Brain microvascular endothelial cell (primary cell): ENCODE measurements at regions not wholly inside any gene's neighbourhood (a gene's known extent, or its start where the extent isn't known, plus 50 kb on each side); places are given as distances from the start of the nearest gene placed in this dataset.

Experiments
- DNase-seq: peaks from one replicate; pipeline ENCODE4 v3.0.0-alpha.2; 2020
- H3K27ac ChIP-seq: fragments of 250-450 bp; sonication (Bioruptor Pico); 2 replicates; pipeline ENCODE4 v1.5.1; 2020; ENCODE audit warnings: mild to moderate bottlenecking, moderate library complexity
- H3K27me3 ChIP-seq: fragments of 250-450 bp; sonication (Bioruptor Pico); replicated peaks from 2 replicates; pipeline ENCODE4 v1.5.1; 2020; ENCODE audit warnings: mild to moderate bottlenecking
- H3K36me3 ChIP-seq: fragments of 250-450 bp; sonication (Bioruptor Pico); replicated peaks from 2 replicates; pipeline ENCODE4 v1.5.1; 2020; ENCODE audit warnings: mild to moderate bottlenecking
- H3K4me3 ChIP-seq: 2 replicates; pipeline ENCODE4 v1.5.1; 2011; ENCODE audit warnings: low read depth, mild to moderate bottlenecking, control low read depth, low read length, moderate library complexity
- in situ Hi-C: cut with HindIII; loops from 2 replicates; pipeline ENCODE4 v1.10.0; 2017; ENCODE audit warnings: low sequenced_read_pairs, low pct_ligation_motif_present
- TF ChIP-seq, protein P1 (sequence below): IDR thresholded peaks from 2 replicates; pipeline ENCODE4 v1.5.1; 2011; ENCODE audit warnings: low read depth, mild to moderate bottlenecking, moderate library complexity, low read length, control low read depth, inconsistent platforms; ENCODE audit errors: missing control alignments

DNA sequence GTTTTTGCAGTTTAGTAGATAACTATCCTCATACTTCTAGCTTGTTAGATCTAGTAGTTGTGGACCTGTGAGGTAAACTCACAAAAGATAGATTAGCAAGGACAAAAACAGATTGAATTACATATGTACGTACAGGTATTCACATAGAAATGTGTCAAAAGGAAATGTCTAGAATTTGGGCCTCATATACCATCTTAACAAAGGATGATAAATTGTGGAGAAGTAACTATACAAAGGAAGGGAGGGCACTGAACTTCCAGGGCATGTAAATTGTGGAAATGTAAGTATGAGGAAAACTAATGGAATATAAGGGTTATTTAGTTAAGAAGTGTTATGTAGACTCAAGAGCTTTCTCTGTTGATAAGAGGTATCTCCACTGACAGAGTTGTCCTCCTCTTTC is 477.3 kb downstream of the KCNJ2 start:
- DNase-seq: no peak
- in situ Hi-C loops: no loop called here
- H3K27ac ChIP-seq: no peak overlapping the region
- no peaks in the 10 kb centered on the region for H3K36me3 ChIP-seq
- TF ChIP-seq, protein P1, sequence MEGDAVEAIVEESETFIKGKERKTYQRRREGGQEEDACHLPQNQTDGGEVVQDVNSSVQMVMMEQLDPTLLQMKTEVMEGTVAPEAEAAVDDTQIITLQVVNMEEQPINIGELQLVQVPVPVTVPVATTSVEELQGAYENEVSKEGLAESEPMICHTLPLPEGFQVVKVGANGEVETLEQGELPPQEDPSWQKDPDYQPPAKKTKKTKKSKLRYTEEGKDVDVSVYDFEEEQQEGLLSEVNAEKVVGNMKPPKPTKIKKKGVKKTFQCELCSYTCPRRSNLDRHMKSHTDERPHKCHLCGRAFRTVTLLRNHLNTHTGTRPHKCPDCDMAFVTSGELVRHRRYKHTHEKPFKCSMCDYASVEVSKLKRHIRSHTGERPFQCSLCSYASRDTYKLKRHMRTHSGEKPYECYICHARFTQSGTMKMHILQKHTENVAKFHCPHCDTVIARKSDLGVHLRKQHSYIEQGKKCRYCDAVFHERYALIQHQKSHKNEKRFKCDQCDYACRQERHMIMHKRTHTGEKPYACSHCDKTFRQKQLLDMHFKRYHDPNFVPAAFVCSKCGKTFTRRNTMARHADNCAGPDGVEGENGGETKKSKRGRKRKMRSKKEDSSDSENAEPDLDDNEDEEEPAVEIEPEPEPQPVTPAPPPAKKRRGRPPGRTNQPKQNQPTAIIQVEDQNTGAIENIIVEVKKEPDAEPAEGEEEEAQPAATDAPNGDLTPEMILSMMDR: no peak
- no peak overlapping the region for H3K4me3 ChIP-seq
- H3K27me3 ChIP-seq: no peaks in the 10 kb centered on the region

DNA sequence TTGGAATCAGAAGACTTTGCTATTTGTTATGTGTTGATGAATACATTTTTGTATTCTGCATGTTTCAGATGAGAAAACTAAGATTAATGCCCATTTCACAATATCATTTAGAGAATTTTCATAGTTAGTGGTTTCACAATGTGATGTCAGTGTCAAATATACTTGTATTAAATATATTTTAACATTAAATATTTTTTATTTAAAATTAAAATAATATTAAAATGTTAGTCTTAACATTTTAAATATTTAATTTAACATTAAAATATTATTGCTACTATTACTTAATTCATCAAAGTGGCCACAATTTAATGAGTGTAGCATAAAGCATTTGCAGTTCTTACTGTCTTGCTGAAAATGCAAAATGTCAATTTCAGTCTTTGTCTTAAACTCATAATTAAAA is 478.8 kb downstream of the KCNJ2 start:
- DNase-seq: no peak
- H3K27me3 ChIP-seq: no peaks in the 10 kb centered on the region
- H3K36me3 ChIP-seq: no peaks in the 10 kb centered on the region
- no peak overlapping the region for H3K4me3 ChIP-seq
- TF ChIP-seq, protein P1: no peak
- in situ Hi-C loops: no loop called here
- no peak overlapping the region for H3K27ac ChIP-seq

DNA sequence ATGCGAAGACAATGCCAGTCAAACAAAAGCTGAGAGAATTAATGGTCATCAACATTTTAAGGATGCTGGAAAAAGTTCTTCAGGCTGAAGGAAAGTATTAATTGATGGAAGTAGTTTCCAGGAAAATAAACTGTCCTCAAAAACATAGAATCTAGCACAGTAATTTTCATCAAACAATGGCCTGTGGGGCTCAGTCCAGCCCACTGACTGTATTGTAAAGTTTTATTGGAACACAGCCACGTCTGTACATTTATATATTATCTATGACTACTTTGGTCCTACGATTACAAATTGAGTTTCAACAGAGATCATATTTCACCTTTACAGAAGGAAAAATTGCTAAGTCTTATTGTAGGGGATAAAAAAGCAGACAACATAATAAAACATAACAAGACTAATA is 484.5 kb downstream of the KCNJ2 start:
- DNase-seq: no peak
- Histone ChIP-seq H3K27me3 (no peaks in the 10 kb centered on the region), H3K36me3 (no peaks in the 10 kb centered on the region), H3K4me3 (no peak overlapping the region), H3K27ac (no peak overlapping the region)
- TF ChIP-seq, protein P1: no peak
- in situ Hi-C loops: no loop called here

DNA sequence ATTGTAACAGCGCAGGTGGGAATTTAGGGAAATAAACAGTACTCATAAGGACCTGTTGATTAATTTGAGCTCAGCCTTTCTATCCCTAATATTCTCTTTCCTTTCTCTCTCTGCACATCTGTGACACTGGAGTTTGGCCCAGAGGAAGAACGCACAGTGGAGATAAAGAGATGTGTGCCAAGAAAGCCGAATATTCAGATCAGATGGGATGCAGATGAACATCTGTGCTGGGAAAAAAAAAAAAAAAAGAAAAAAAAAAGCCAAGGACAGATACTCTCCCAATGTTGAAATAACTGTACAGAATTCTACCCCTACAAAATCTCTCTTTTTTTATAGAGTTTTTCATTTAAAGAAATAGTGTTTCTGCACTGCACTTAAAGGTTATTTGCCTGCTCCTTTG is 485.4 kb downstream of the KCNJ2 start:
- no peaks in the 10 kb centered on the region for H3K27me3 ChIP-seq
- in situ Hi-C loops: no loop called here
- no peak for DNase-seq
- no peaks in the 10 kb centered on the region for H3K36me3 ChIP-seq
- no peak overlapping the region for H3K4me3 ChIP-seq
- no peak overlapping the region for H3K27ac ChIP-seq
- TF ChIP-seq, protein P1: no peak

DNA sequence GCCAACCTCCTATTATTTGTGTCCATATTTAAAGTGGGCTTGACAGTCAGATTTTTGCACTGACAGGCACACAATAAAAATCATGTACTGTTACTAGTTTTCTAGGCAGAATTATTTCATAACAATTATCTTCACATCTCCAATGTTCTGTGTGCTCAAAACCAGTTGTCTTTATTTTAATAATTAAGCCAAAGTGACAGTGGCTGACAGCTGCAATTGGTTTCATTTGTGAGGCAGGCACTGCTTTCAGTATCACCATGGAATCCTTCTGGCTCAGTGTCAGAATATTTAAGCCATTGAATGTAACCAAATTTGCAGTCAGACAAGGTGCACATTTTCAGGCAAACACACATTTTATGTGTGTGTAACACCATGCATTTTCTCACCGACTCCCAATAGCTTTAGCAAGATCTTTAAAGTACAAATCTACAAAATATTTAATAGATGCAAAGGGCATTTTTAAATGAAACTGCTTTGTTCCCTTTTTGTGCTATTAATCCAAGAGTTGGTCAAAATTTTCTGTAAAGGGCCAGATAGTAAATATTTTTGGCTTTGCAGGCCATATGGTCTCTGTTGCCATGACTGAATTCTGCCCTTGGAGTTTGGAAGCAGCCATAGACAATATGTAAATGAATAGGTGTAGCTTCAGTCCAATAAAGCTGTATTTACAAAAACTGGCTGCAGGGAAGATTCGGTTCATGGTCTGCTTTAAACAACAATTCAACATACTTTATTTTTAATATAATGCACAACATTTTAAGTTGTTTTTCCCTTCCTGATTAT is 486.0 kb downstream of the KCNJ2 start:
- DNase-seq: no peak
- Histone ChIP-seq H3K27me3 (no peaks in the 10 kb centered on the region), H3K27ac (no peak overlapping the region), H3K36me3 (no peaks in the 10 kb centered on the region), H3K4me3 (no peak overlapping the region)
- in situ Hi-C loops: no loop called here
- TF ChIP-seq, protein P1: no peak

DNA sequence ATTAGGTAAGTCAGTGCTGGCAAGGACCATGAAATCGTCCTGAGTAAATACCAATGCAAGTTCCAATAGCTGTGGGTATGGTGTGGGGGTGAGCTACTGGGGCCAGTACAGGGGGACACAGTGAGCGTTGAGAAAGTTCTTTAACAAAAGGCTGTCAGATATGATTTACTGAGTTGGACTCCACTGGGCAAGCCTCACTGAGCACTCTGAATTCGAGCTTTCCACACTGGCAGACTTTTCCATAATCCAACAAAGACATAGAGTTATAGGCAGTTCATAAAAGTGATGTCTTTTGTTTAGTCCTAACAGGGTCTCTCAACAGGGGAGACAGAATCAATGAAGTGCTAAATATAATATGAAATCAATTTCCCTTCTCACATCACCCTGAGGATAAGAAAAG is 489.0 kb downstream of the KCNJ2 start:
- H3K27ac ChIP-seq: no peak overlapping the region
- H3K4me3 ChIP-seq: no peak overlapping the region
- no peak for DNase-seq
- H3K36me3 ChIP-seq: no peaks in the 10 kb centered on the region
- no peaks in the 10 kb centered on the region for H3K27me3 ChIP-seq
- in situ Hi-C loops: no loop called here
- TF ChIP-seq, protein P1: no peak
